ENCODE measurements at regions not wholly inside any gene's neighbourhood (a gene's known extent, or its start where the extent isn't known, plus 50 kb on each side); places are given as distances from the start of the nearest gene placed in this dataset.

GRCh38 chr12:81866081-81866480 lies 106.9 kb upstream of the PPFIA2 start:
- no peak for TF ChIP-seq POLR2A (IDR thresholded peaks at IDR 0.05)
- TF ChIP-seq CTCF (IDR thresholded peaks at IDR 0.05 in 4 of 5, conservative IDR thresholded peaks at IDR 0.05 in 1 of 5): no peak
- Histone ChIP-seq H3K9me3 (no peaks in the 10 kb centered on the region), H3K36me3 (no peaks in the 10 kb centered on the region), H3K4me1 (no peaks in the 10 kb centered on the region), H3K27me3 (no peaks in the 10 kb centered on the region), H3K27ac (no peak overlapping the region), H3K4me3 (no peak overlapping the region)
- intact Hi-C loops (cut with DNase I; ENCODE audit: low total_unique reads): no loop called here
- in situ Hi-C loops (cut with MboI; ENCODE audit: low sequenced_read_pairs in 4 of 4): no loop called here
- ATAC-seq: no peak
- no peak for DNase-seq

GRCh38 chr12:81863406-81863805 lies 104.3 kb upstream of the PPFIA2 start:
- H3K4me1 ChIP-seq: no peaks in the 10 kb centered on the region
- no peak for ATAC-seq
- no peak for TF ChIP-seq CTCF (IDR thresholded peaks at IDR 0.05 in 4 of 5, conservative IDR thresholded peaks at IDR 0.05 in 1 of 5)
- TF ChIP-seq POLR2A (IDR thresholded peaks at IDR 0.05): no peak
- intact Hi-C loops (cut with DNase I; ENCODE audit: low total_unique reads): no loop called here
- no peaks in the 10 kb centered on the region for H3K27me3 ChIP-seq
- no peak overlapping the region for H3K27ac ChIP-seq
- H3K4me3 ChIP-seq: no peak overlapping the region
- in situ Hi-C loops (cut with MboI; ENCODE audit: low sequenced_read_pairs in 4 of 4): no loop called here
- H3K36me3 ChIP-seq: no peaks in the 10 kb centered on the region
- no peak for DNase-seq
- H3K9me3 ChIP-seq: no peaks in the 10 kb centered on the region

- in situ Hi-C loops (cut with MboI; ENCODE audit: low sequenced_read_pairs in 4 of 4): no loop called here
- intact Hi-C loops (cut with DNase I; ENCODE audit: low total_unique reads): no loop called here
- Histone ChIP-seq H3K4me1 (no peaks in the 10 kb centered on the region), H3K27ac (no peak overlapping the region), H3K9me3 (no peaks in the 10 kb centered on the region), H3K27me3 (no peaks in the 10 kb centered on the region), H3K36me3 (no peaks in the 10 kb centered on the region), H3K4me3 (no peak overlapping the region)
- TF ChIP-seq CTCF (IDR thresholded peaks at IDR 0.05 in 4 of 5, conservative IDR thresholded peaks at IDR 0.05 in 1 of 5) (no peak), POLR2A (IDR thresholded peaks at IDR 0.05) (no peak)
- no peak for DNase-seq
- no peak for ATAC-seq
These were observed 100.4 kb upstream of the PPFIA2 start for GRCh38 chr12:81859521-81859920.

GRCh38 chr12:81843599-81843998 lies 84.4 kb upstream of the PPFIA2 start:
- no peak overlapping the region for H3K27ac ChIP-seq
- H3K4me1 ChIP-seq: no peaks in the 10 kb centered on the region
- H3K27me3 ChIP-seq: no peaks in the 10 kb centered on the region
- in situ Hi-C loops (cut with MboI; ENCODE audit: low sequenced_read_pairs in 4 of 4): no loop called here
- no peaks in the 10 kb centered on the region for H3K36me3 ChIP-seq
- DNase-seq (no peak), ATAC-seq (no peak)
- H3K4me3 ChIP-seq: no peak overlapping the region
- intact Hi-C loops (cut with DNase I; ENCODE audit: low total_unique reads): no loop called here
- TF ChIP-seq POLR2A (IDR thresholded peaks at IDR 0.05) (no peak), CTCF (IDR thresholded peaks at IDR 0.05 in 4 of 5, conservative IDR thresholded peaks at IDR 0.05 in 1 of 5) (no peak)
- no peaks in the 10 kb centered on the region for H3K9me3 ChIP-seq

- DNase-seq (no peak), ATAC-seq (no peak)
- in situ Hi-C loops (cut with MboI; ENCODE audit: low sequenced_read_pairs in 4 of 4): no loop called here
- no peak for TF ChIP-seq POLR2A (IDR thresholded peaks at IDR 0.05)
- TF ChIP-seq CTCF (IDR thresholded peaks at IDR 0.05 in 4 of 5, conservative IDR thresholded peaks at IDR 0.05 in 1 of 5): no peak
- H3K4me3 ChIP-seq: no peak overlapping the region
- H3K27ac ChIP-seq: no peak overlapping the region
- H3K27me3 ChIP-seq: no peaks in the 10 kb centered on the region
- H3K36me3 ChIP-seq: no peaks in the 10 kb centered on the region
- no peaks in the 10 kb centered on the region for H3K9me3 ChIP-seq
- no peaks in the 10 kb centered on the region for H3K4me1 ChIP-seq
- intact Hi-C loops (cut with DNase I; ENCODE audit: low total_unique reads): no loop called here
These were observed 76.6 kb upstream of the PPFIA2 start for GRCh38 chr12:81835783-81836182.

Measured in gastrocnemius medialis (tissue), 4 donors.